ENCODE measurements at regions not wholly inside any gene's neighbourhood (a gene's known extent, or its start where the extent isn't known, plus 50 kb on each side); places are given as distances from the start of the nearest gene placed in this dataset.

DNA sequence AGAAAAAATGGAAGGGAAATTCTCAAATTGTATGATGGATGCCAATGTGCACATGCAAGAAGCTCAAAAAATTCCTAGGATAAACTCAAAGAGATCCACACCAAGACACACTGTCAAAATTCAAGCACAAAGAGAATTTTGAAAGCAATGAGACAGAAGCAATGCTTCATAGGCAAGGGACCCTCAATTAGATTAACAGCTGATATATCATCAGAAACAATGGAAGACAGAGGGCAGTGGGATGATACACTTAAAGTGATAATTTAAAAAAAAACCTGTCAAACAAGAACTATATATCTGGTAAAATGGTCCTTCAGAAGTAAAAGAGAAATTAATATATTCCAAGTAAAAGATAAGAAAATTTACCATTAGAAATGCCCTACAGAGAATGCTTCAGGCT lies 306.3 kb upstream of the PCDH7 start:
- Mint-ChIP-seq H3K4me1 (no peaks in the 10 kb centered on the region), H3K27me3 (ENCODE audit: insufficient read depth, low read depth, poor library complexity) (peaks cover 3% of the 10 kb centered on the region), H3K4me3 (no peak overlapping the region), H3K27ac (no peak overlapping the region), H3K9me3 (peaks cover 73% of the 10 kb centered on the region), H3K36me3 (ENCODE audit: low read depth) (peaks cover 56% of the 10 kb centered on the region)
- H3K79me2 ChIP-seq (replicated peaks; ENCODE audit: insufficient read depth), result no peaks in the 10 kb centered on the region
- H3F3A ChIP-seq (replicated peaks; ENCODE audit: low read depth), result no peaks in the 10 kb centered on the region
- no peak overlapping the region for H3K4me2 ChIP-seq
- no peaks in the 10 kb centered on the region for H3K4me1 ChIP-seq (ENCODE audit: insufficient read depth)
- H2AFZ ChIP-seq, result no peak overlapping the region
- peaks cover 11% of the 10 kb centered on the region; the same call in 1 of the 2 replicates for H3K36me3 ChIP-seq (ENCODE audit: insufficient read depth)
- H4K20me1 ChIP-seq (replicated peaks; ENCODE audit: insufficient read depth), result no peaks in the 10 kb centered on the region
- no peak overlapping the region for H3K27ac ChIP-seq (ENCODE audit: low read depth)
- ATAC-seq, result no peak
- no peak for DNase-seq (ENCODE audit: low spot score)
- H3K4me3 ChIP-seq, result no peak overlapping the region
- TF ChIP-seq, protein P1, sequence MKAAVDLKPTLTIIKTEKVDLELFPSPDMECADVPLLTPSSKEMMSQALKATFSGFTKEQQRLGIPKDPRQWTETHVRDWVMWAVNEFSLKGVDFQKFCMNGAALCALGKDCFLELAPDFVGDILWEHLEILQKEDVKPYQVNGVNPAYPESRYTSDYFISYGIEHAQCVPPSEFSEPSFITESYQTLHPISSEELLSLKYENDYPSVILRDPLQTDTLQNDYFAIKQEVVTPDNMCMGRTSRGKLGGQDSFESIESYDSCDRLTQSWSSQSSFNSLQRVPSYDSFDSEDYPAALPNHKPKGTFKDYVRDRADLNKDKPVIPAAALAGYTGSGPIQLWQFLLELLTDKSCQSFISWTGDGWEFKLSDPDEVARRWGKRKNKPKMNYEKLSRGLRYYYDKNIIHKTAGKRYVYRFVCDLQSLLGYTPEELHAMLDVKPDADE (IDR thresholded peaks at IDR 0.05), result no peak
- no peak for TF ChIP-seq STAT1 (IDR thresholded peaks at IDR 0.05; ENCODE audit: unreplicated experiment)
- TF ChIP-seq ZNF462 (CRISPR knock-in tag; IDR thresholded peaks at IDR 0.05), result no peak
- TF ChIP-seq CREB1 (CRISPR knock-in tag; IDR thresholded peaks at IDR 0.05; ENCODE audit: low read depth), result no peak
- no peak for TF ChIP-seq ZNF331 (CRISPR knock-in tag; IDR thresholded peaks at IDR 0.05; ENCODE audit: low read depth)
- TF ChIP-seq JUNB (IDR thresholded peaks at IDR 0.05; ENCODE audit: unreplicated experiment), result no peak
- TF ChIP-seq EZH2phosphoT487 (IDR thresholded peaks at IDR 0.05; ENCODE audit: unreplicated experiment), result no peak
- no peak for TF ChIP-seq ZNF114 (CRISPR knock-in tag; IDR thresholded peaks at IDR 0.05)
- no peak for TF ChIP-seq EZH2 (IDR thresholded peaks at IDR 0.05; ENCODE audit: low read depth, unreplicated experiment)
- TF ChIP-seq POLR2AphosphoS5 (IDR thresholded peaks at IDR 0.05; ENCODE audit: low read depth), result no peak
- no peak for TF ChIP-seq CTCF (conservative IDR thresholded peaks at IDR 0.05; ENCODE audit: low read depth in 2 of 2)
- no peak for TF ChIP-seq NANOG (IDR thresholded peaks at IDR 0.05; ENCODE audit: borderline replicate concordance)
- no peak for TF ChIP-seq REST (IDR thresholded peaks at IDR 0.05; ENCODE audit: unreplicated experiment)
- no peaks in the 10 kb centered on the region; the same call in 1 of the 2 replicates for H3K9me2 ChIP-seq (ENCODE audit: insufficient read depth)
- H3K27me3 ChIP-seq (ENCODE audit: insufficient read depth), result no peaks in the 10 kb centered on the region
